DMS 273 (cell line): ENCODE measurements at regions not wholly inside any gene's neighbourhood (a gene's known extent, or its start where the extent isn't known, plus 50 kb on each side); places are given as distances from the start of the nearest gene placed in this dataset.
A peak's percentile ranks its signal among the peaks of the same experiment; 100 is the strongest.
"Not testable (repeated sequence)": the region's sequence is repeated elsewhere in the genome, so short reads cannot be mapped to it uniquely, and the experiment has no call there.

Experiments used
- DNase-seq: peaks from one replicate; lab custom pipeline; 2025; ENCODE audit not compliant: unreplicated experiment; lab: John Stamatoyannopoulos, UW

- no peak for DNase-seq
Measured at GRCh38 chr5:158451993-158452672, 593.2 kb upstream of the CLINT1 start.

- DNase-seq, result peak; percentile 55
Measured at GRCh38 chr5:158451203-158451992, 592.5 kb upstream of the CLINT1 start.

GRCh38 chr5:158450751-158451171 is 591.8 kb upstream of the CLINT1 start:
- DNase-seq, result no peak

GRCh38 chr5:158446761-158447160 is 587.8 kb upstream of the CLINT1 start:
- not testable (repeated sequence) for DNase-seq

- not testable (repeated sequence) for DNase-seq
Measured at GRCh38 chr5:158439204-158439603, 580.3 kb upstream of the CLINT1 start.

- no peak for DNase-seq
Measured at GRCh38 chr5:158436271-158437065, 577.5 kb upstream of the CLINT1 start.

- DNase-seq, result peak; percentile 53
Measured at GRCh38 chr5:158435161-158435616, 576.2 kb upstream of the CLINT1 start.

GRCh38 chr5:158434749-158435148 is 575.8 kb upstream of the CLINT1 start:
- no peak for DNase-seq

- no peak for DNase-seq
Measured at GRCh38 chr5:158433634-158434033, 574.7 kb upstream of the CLINT1 start.

GRCh38 chr5:158431369-158432029 is 572.6 kb upstream of the CLINT1 start:
- peak; percentile 79 for DNase-seq

GRCh38 chr5:158430798-158431167 is 571.8 kb upstream of the CLINT1 start:
- no peak for DNase-seq

- DNase-seq, result no peak
Measured at GRCh38 chr5:158430166-158430797, 571.3 kb upstream of the CLINT1 start.

GRCh38 chr5:158429564-158429963 is 570.6 kb upstream of the CLINT1 start:
- no peak for DNase-seq

GRCh38 chr5:158423623-158424200 is 564.8 kb upstream of the CLINT1 start:
- DNase-seq, result no peak

- no peak for DNase-seq
Measured at GRCh38 chr5:158422653-158423515, 563.9 kb upstream of the CLINT1 start.

- DNase-seq, result no peak
Measured at GRCh38 chr5:158421319-158421718, 562.4 kb upstream of the CLINT1 start.

- no peak for DNase-seq
Measured at GRCh38 chr5:158419186-158419585, 560.2 kb upstream of the CLINT1 start.

- no peak for DNase-seq
Measured at GRCh38 chr5:158414780-158415179, 555.8 kb upstream of the CLINT1 start.

- DNase-seq, result no peak
Measured at GRCh38 chr5:158414333-158414762, 555.4 kb upstream of the CLINT1 start.
